A549 (cell line): ENCODE measurements at regions not wholly inside any gene's neighbourhood (a gene's known extent, or its start where the extent isn't known, plus 50 kb on each side); places are given as distances from the start of the nearest gene placed in this dataset.

ENCODE experiments used
- CBX2 ChIP-seq: fragments of 200-600 bp; sonication (generic); IDR thresholded peaks from 2 replicates; pipeline ENCODE4 v1.6.1; 2016; ENCODE audit warnings: low read depth, mild to moderate bottlenecking, borderline replicate concordance
- MYC ChIP-seq: IDR thresholded peaks from 2 replicates; pipeline ENCODE4 v1.6.1; 2012; ENCODE audit warnings: mild to moderate bottlenecking, inconsistent platforms, low read length, improper control_type of control experiment, borderline replicate concordance
- TF ChIP-seq, protein P1 (sequence below): fragments of >200 bp; sonication (Bioruptor Twin); formaldehyde crosslinking; IDR thresholded peaks from 3 replicates; pipeline ENCODE4 v1.5.1; 2016

DNA sequence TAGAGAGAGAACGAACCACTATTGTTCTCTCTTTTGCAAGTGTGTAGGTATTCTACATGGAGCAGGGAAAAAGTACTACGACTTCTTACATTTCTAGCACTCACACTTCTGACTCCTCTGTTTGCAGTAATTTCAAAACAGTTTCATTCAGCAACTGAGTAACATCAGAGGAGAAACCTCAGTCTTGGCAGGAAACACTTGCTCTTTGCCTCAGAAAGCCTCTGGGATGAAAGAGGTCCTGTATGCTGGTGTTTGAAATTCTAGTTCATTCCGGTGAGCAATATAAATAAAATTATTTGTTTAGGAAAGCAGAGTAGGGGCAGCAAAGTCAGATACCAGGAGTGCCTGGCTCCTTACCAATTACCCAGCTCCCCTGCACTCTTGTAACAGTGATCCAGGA lies 595.5 kb downstream of the TBC1D4 start:
- TF ChIP-seq, protein P1, sequence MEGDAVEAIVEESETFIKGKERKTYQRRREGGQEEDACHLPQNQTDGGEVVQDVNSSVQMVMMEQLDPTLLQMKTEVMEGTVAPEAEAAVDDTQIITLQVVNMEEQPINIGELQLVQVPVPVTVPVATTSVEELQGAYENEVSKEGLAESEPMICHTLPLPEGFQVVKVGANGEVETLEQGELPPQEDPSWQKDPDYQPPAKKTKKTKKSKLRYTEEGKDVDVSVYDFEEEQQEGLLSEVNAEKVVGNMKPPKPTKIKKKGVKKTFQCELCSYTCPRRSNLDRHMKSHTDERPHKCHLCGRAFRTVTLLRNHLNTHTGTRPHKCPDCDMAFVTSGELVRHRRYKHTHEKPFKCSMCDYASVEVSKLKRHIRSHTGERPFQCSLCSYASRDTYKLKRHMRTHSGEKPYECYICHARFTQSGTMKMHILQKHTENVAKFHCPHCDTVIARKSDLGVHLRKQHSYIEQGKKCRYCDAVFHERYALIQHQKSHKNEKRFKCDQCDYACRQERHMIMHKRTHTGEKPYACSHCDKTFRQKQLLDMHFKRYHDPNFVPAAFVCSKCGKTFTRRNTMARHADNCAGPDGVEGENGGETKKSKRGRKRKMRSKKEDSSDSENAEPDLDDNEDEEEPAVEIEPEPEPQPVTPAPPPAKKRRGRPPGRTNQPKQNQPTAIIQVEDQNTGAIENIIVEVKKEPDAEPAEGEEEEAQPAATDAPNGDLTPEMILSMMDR, result no peak
- TF ChIP-seq CBX2 (no peak), MYC (no peak)
